GM12878 (cell line): ENCODE measurements at regions not wholly inside any gene's neighbourhood (a gene's known extent, or its start where the extent isn't known, plus 50 kb on each side); places are given as distances from the start of the nearest gene placed in this dataset.

Experiments used
- ATF2 ChIP-seq: IDR thresholded peaks from 2 replicates; pipeline ENCODE4 v1.6.1; 2012; ENCODE audit warnings: low read length, inconsistent platforms
- BCL3 ChIP-seq: IDR thresholded peaks from 2 replicates; pipeline ENCODE4 v1.6.1; 2011; ENCODE audit warnings: borderline replicate concordance, low read depth, mild to moderate bottlenecking, moderate library complexity, low read length; ENCODE audit not compliant: insufficient read depth, poor library complexity, severe bottlenecking
- CTCF ChIP-seq, 3 experiments: IDR thresholded peaks in 2 of 3; conservative IDR thresholded peaks in 1 of 3; 2 replicates each; pipeline ENCODE4 v1.5.1; 2011; ENCODE audit warnings: low read depth in 3 of 3, low read length in 3 of 3, mild to moderate bottlenecking in 3 of 3, control low read depth in 2 of 3, moderate library complexity in 2 of 3, inconsistent platforms in 1 of 3, mixed read lengths in 1 of 3; ENCODE audit not compliant: control insufficient read depth in 2 of 3, insufficient read depth in 1 of 3; ENCODE audit errors: extremely low read depth in 1 of 3
- EED ChIP-seq: sonication (generic); IDR thresholded peaks from 2 replicates; pipeline ENCODE4 v1.6.1; 2016; ENCODE audit warnings: antibody characterized with exemption, low read depth
- HDAC6 ChIP-seq: fragments of 200-600 bp; sonication (generic); IDR thresholded peaks from one replicate; pipeline ENCODE4 v1.8.0; 2017; ENCODE audit warnings: antibody characterized with exemption; ENCODE audit not compliant: unreplicated experiment
- IRF3 ChIP-seq: fragments of 450-650 bp; IDR thresholded peaks from 2 replicates; pipeline ENCODE4 v1.6.1; 2014; ENCODE audit warnings: mild to moderate bottlenecking
- KDM1A ChIP-seq: fragments of 200-600 bp; sonication (generic); IDR thresholded peaks from 2 replicates; pipeline ENCODE4 v1.6.1; 2016; ENCODE audit warnings: borderline replicate concordance
- MXI1 ChIP-seq: fragments of 150-350 bp; IDR thresholded peaks from 2 replicates; pipeline ENCODE4 v1.6.1; 2011; ENCODE audit warnings: low read depth, mild to moderate bottlenecking, inconsistent platforms, low read length, improper control_type of control experiment
- SKIL ChIP-seq: fragments of 450-650 bp; IDR thresholded peaks from 2 replicates; pipeline ENCODE4 v1.6.1; 2017; ENCODE audit warnings: mild to moderate bottlenecking, low read depth, inconsistent platforms; ENCODE audit not compliant: poor library complexity, severe bottlenecking
- USF2 ChIP-seq: IDR thresholded peaks from 2 replicates; pipeline ENCODE4 v1.6.1; 2011; ENCODE audit warnings: low read depth, low read length, improper control_type of control experiment, borderline replicate concordance
- ZBTB40 ChIP-seq: fragments of 450-650 bp; IDR thresholded peaks from 2 replicates; pipeline ENCODE4 v1.6.1; 2016; ENCODE audit warnings: mild to moderate bottlenecking, moderate library complexity, borderline replicate concordance
- ZNF384 ChIP-seq: IDR thresholded peaks from 2 replicates; pipeline ENCODE4 v1.6.1; 2012; ENCODE audit warnings: low read depth, mild to moderate bottlenecking, low read length, improper control_type of control experiment, borderline replicate concordance

GRCh38 chr9:99415606-99416005 is 193.5 kb downstream of the SEC61B start (continued):
- TF ChIP-seq SKIL (no peak), EED (no peak), ZBTB40 (no peak), BCL3 (no peak), HDAC6 (no peak), USF2 (no peak), ZNF384 (no peak), ATF2 (no peak), MXI1 (no peak), CTCF (IDR thresholded peaks at IDR 0.05 in 2 of 3, conservative IDR thresholded peaks at IDR 0.05 in 1 of 3; ENCODE audit: control insufficient read depth in 2 of 3, extremely low read depth in 1 of 3, insufficient read depth in 1 of 3, low read depth in 3 of 3, low read length in 3 of 3) (no peak), KDM1A (no peak), IRF3 (no peak)
